ELF-1 (cell line): ENCODE measurements at regions not wholly inside any gene's neighbourhood (a gene's known extent, or its start where the extent isn't known, plus 50 kb on each side); places are given as distances from the start of the nearest gene placed in this dataset.

Experiments used
- DNase-seq: peaks from one replicate; pipeline ENCODE4 v3.0.0-alpha.2; 2016; ENCODE audit warnings: low read depth, low spot score

DNA sequence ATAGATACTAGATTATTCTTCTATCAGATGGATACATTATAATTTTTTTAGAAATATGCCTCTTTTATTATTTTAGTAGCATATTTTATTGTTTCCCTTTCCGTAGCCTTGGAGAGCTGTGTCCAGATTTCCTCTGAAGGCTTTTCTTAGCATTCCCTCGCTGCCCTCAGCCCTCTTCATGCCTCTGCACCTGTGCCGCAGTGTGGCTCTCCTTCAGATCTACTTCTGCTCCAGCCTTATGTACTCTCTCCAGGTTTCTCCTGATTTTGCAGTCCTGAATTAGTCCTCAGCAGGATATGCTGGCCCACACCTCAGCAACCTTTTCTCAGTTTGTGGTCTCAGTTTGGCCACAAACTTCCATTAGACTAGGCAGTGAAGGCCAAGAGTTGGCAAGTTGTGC lies 1052.0 kb downstream of the TAF11L14 start:
- no peak for DNase-seq

DNA sequence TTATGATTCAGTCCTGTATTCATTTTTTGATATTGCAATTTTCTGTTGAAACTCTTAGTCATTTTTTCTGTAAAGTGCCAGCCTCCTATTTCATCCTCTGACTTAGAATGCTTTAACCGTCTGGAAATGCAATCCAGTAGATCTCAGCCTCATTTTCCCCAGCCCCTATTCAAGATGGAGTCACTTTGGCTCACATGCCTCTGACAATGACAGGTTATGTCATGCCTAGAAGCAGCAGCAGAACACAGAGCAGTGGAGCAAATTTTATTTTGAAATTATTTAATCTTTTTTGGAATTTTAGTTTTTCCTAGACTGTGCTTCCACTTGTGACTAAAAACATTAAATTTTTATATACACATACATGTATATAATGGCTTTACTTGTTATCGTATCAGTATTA lies 1053.2 kb downstream of the TAF11L14 start:
- no peak for DNase-seq

DNA sequence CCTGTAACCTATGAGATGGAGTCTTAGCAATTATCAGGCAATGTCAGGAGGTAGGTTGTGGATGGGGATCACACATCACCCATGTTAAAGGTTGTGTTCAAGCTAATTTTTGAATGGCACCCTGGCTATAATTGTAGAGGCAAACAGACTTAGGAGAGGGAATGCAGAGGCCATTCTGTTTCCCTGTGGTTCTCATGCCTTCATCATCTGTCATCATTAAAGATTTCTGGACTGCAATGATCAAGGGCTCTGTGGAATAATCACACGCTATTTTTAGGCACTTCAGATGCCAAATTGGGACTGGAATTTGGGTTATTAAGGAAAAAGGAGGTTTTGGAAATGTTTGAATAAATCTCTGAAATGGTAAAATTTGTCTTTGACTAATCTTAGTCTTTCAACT lies 1065.4 kb downstream of the TAF11L14 start:
- no peak for DNase-seq

DNA sequence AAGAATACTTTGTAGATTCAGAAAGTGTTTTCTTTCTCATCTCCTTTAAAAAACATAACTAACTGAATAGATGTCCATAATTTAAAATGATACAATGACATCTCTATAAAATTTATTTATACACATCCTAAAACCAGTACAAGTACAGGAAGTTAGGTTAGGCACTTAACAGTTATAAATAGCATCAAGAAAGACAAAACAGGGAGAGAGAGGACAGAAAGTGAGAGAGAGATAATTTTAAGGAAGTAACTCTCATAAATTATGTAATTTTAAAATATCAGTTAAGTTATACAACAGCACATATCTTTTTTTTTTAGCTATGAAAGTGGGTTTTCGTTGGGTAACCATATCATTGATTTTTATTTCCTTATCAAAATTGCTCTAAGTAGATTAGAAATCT lies 1068.6 kb downstream of the TAF11L14 start:
- DNase-seq = no peak

DNA sequence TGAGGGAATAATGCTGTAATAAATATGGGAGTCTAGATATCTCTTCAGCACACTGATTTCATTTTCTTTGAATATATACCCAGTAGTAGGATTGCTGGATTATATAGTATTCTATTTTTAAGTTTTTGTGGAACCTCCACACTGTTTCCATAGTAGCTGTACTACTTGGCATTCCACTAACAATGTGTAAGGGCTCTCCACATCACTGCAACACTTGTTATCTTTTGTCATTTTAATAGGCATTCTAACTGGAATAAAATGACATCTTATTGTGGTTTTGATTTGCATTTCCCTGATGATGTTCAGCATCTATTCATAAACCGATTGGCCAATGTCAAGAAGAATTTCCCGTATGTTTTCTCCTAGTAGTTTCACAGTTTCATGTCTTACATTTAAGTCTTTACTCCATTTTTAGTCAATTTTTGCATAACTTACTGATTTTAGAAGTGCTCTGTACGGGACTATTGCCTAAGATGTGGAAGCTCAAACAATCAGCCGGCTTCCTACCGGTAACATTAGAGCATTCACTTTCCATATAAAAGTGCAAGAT lies 1078.8 kb downstream of the TAF11L14 start:
- DNase-seq = no peak

DNA sequence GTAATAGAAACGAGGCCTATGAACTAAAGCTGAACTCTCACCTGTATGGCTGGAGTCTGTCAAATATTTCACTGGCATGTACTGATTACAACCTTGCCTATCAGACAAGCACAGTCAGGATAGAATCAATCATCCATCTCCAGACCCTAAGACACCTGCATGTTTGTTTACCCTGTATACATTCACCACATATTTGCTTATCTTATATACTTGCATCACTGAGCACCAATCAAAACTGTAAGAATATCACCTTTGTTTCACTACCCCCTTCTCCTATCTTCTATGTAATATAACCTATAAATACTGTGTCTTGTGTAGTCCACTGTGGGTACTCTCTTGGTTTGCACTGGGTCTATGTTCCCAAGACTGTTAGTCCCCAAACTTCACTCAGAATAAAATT lies 1085.7 kb downstream of the TAF11L14 start:
- no peak for DNase-seq

DNA sequence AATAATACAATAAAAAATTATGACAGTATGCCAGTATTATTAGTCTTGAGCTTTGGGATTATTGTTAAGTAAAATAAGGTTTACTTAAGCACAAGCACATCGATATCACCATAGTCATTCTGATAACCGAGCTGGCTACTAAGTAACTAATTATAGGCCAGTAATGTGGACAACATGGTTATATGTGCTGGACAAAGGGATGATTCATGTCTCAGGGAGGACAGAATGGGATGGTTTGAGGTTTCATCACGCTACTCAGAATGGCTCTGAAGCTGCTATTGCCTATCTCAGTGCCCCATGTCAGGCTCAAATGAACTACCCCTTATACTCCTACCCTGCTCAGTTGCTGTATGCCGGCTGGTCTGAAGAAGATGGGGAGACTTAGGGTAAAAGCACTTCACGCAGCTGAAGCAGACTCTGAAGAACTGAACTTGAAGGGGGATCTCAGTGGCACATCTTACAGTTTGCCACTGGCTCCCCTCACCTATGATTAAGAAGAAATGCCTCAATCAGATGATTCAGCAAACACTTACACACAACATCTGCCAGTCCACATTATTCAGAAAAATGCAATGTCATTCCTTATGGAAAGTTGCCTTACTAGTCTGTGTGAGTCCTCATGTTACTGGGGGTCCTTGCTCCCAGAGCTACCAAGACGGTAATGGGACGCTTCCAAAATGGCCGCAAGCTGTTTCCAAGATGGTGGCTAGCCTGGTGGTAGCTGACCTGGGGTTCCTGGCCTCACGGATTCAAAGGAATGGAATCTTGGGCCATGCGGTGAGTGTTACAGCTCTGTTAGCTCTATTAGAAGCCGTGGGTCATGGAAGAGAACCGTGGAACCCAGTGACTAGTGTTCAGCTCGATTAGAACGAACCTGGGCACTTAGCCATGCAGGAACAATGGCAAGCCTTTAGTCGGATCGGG lies 1098.6 kb downstream of the TAF11L14 start:
- DNase-seq = no peak

DNA sequence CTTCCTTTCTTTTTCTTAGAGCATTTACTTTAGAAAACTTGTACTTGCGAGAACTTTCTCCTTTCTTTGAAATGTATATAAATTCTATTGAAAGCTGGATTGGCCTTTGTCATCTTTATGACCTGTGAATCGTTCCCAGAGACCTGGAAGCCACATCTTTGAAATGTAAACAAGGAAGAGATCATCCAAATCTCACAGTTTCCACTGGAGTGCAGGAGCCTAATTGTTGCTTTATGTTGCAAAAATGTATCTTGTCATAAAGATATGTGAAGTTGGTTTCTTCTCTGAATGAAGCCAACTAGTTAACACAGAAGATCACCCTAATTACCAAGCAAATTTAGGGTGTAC lies 1101.8 kb downstream of the TAF11L14 start:
- peak; percentile 32 for DNase-seq

DNA sequence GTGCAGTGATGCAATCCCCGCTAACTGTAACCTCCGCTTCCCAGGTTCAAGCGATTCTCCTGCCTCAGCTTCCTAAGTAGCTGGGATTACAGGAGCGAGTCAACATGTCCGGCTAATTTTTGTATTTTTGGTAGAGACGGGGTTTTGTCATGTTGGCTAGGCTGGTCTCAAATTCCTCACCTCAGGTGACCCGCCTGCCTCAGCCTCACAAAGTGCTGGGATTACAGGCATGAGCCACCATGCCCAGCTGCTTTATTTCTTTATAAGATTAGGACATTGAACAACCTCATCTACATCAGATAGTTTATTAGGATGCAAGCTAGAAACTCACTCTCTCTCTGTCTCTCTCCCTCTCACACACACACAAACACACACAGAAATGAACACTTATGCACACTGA lies 1102.5 kb downstream of the TAF11L14 start:
- peak; percentile 8 for DNase-seq

DNA sequence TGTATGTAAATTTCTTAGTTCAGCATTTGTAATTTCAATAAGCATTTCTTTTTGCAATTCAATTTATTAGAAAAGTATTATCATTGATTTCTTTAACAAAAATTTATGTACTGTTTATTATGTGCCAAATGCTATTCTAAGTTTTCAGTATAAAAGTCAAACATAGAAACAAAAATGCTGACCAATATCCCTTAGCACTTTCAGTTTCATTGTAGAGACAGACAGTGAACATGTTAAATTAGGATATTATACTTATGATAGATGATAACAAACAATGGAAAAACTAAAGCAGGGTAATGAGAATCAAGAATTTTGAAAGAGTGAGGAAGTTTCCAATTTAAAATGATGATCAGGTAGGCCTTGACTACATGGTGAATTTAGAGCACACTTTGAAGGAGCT lies 1106.0 kb downstream of the TAF11L14 start:
- no peak for DNase-seq

DNA sequence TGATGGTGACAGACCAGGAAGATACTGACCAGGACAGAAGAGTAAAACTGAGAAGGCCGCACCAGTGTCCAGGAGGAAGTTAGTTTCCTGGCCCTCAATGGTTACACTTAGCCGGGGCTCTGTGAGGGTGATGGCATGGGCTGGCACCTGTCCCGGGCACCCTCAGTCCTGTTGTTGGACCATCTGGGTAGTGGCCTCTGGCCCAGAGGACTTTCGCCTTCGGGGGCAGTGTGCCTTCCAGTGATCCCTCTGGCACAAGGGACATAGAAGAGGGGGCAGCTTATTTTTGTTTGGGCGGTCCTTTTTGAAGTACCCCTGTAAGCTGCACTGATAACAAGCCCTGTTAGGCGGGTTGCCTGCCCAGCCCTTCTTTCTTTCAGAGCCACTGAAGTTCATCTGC lies 1108.6 kb downstream of the TAF11L14 start:
- no peak for DNase-seq

DNA sequence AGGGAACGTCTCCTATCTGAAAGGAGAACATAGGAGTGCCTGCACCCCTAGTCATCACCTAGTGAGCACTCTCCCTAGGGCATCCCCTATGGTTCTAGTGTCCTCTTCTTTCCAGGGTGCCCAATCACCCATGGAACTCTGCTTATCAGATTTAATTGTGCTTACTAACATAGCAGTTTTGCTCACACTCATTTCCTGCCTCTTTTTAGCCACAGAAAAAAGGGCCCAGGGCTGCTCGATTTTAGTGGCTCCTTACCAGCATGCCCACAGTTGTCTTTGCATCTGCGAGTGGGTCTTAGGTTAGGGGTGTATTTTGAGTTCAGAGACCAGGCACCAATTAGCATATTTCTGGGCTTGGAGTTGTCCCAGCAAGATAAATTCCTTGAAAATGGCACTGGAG lies 1110.2 kb downstream of the TAF11L14 start:
- DNase-seq = no peak

DNA sequence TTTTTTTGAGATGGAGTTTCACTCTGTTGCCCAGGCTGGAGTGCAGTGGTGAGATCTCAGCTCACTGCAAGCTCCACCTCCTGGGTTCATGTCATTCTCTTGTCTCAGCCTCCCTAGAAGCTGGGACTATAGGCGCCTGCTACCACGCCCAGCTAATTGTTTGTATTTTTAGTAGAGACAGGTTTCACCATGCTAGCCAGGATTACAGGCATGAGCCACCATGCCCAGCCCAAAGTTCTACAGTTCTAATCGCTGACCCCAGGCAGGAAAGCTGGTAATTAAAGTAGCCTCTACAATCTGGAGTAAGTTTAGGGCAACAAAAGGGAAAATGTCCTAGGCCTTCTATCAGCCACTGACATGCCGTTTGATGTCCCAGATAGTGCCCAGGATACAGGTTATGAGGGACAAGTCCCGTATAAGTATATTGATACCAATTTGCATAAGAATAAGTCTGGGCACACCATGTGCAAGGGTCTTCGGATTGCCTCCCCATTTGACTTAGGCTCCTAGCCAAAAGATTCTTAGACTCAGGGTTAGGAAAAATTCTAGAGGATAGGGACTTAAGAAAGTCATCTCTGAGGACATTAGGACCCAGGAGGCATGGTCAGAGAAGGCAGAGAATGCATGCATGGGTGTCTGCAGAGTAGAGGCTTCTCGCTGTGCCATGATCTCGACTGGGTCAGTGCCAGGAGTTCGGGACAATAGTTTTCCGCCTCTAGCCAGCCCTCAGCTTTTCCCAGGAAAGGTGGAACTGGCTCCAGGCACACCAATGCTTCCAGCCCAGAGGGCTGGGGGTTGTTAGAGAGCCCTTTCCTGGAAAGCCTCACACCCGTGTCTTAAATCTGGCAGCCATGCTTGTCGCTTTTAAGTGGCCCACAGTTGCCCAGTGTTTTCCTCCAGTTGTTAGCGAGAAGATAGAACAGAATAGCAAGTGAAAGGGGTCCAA lies 1111.1 kb downstream of the TAF11L14 start:
- DNase-seq = no peak

DNA sequence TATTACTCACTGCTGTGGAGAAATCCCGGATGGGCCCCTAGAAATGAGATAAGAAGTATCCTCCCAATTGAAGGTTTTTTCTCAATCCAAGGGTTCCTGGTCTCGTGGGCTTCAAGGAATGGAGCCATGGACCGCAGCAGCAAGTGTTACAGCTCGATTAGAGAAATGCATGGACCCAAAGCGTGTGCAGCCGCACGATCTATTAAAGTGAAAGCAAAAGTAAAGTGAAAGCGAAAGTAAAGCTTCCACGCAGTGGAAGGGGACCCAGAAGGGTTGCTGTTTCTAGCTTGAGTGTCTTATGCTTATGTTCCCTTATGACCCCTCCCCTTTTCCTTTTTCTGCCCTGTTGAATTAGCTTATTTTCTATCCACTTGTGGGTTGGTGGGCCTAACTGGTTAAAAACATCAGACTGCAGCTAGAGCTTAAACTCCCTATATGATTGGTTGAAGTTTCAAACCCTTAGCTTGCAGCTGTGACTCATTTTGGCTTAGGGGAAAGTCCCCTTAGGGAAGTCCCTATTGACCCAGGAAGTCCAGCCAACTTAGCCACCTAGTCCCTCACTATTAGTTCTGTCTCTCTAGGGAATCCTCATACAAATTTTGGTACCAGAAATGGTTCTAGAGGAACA lies 1111.8 kb downstream of the TAF11L14 start:
- DNase-seq = no peak

DNA sequence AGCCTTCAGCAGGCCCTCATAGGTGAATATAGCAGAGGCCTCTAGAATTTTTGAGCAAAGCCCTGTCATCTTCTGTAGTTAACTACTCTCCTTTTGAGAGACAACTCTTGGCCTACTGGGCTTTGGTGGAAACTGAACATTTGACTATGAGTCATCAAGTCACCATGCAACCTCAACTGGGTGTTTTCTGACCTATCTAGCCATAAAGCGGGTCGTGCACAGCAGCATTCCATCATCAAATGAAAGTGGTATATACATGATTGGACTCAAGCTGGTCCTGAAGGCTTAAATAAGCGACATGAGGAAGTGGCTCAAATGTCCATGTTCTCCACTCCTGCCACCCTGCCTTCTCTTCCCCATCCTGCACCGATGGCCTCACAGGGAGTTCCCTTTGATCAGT lies 1115.5 kb downstream of the TAF11L14 start:
- no peak for DNase-seq

DNA sequence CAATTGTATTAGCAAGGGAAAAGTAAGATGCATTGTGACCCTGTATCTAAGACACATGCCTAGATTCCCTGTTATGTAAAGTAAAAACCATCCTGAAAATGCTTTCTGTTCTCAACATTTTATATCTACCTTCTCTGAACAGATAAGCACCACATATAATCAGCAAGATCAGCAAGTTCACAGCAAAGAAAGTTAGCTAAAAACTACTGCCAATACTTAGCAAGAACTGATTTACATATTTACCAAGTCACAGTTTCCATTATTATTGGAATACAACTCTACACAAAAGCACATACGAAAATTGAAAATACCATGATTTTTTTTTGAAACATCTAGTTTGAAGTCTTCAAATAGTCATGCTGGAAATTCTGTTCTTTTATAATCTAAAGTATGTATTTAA lies 1118.1 kb downstream of the TAF11L14 start:
- no peak for DNase-seq

DNA sequence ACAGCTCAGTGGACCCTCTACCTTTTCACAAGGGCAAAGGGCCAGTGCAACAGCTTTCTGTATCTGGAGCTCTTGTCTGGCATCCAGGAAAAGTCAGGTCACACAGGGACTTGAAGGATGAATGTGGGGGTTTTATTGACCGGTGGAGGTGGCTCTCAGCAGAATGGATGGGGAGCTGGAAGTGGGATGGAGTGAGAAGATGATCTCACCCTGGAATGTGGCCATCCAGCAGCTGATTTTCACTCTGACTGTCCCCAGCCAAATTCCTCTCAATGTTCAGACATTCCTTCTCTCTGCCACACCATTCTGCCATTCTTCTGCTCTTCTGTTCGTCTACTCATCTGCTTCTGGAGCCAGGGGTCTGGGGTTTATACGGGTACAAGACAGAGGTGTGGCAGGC lies 1119.9 kb downstream of the TAF11L14 start:
- no peak for DNase-seq

DNA sequence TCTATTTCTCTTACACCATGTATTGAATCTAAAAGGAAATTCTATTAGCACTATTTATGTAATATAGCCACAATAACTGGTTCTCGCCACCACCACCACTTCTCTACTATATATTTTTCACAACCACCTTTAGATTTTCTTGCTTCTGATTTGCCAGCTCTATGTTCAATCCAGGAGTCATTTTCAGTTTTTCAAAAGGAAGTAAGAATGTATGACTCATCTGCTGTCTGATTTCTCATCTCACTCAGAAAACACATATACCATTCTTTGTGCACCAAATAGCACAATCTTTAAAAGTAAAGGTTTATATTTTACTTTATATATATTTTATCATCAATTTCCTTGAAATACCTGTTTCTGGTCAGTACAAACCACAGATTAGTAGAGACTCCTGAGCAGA lies 1127.5 kb downstream of the TAF11L14 start:
- DNase-seq = no peak

DNA sequence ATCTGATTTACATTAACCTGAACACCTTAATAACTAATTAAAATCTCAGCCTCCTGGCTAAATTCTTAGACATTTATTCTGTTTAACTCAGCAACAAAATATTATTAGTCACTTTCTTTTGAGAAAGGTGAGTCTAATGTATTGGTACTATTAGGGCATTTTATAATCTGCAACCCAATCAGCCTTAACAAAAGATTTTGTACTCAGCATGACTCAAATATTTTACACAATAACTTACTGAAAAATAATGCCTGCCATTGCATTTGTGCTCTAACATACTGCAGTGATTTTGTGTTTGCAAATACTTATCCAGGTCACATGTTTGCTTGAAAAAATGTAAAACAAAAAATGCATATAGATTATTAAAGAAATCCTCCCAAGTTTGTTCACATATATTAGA lies 1129.9 kb downstream of the TAF11L14 start:
- DNase-seq = no peak

DNA sequence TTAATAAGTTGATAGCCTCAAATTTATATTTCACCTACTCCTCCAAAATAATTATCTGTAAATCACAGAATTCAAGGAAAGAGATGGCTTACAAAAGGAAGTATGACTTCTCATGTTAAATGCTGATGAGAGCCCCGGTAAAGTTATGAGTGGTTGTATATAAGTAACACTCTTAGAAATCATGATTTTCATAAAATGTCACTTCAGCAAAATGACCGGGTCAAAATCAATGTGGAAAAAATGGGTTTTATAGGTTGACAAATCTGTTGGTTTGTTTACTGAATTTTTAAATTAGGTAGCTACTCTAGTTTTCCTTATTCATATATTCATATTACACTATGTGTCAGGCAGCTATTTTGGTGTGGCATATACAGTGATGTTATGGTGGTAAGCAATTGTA lies 1131.0 kb downstream of the TAF11L14 start:
- DNase-seq = no peak

DNA sequence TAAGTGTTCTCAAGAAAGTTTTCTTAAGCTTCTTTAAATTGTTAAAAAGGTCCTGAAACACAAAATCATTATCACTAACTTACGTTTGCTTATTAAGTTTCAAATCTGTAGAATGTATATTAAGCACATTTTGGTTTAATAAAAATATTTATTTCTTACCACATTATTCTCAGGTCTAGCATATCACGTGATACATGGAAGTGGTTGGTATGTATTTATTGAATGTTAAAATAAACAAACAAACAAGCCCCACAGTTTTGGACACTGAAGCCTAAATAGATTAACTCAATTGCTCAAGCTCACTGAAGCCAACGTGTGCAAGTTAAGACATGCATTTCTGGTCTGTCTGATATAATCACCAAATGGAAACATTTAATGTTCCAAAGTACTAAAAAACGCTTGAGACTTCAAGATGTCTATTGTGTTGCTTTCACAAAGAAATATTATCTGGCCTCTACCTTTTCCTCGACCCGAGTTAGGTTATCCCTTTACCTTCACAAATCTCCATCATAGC lies 1136.9 kb downstream of the TAF11L14 start:
- DNase-seq = no peak

DNA sequence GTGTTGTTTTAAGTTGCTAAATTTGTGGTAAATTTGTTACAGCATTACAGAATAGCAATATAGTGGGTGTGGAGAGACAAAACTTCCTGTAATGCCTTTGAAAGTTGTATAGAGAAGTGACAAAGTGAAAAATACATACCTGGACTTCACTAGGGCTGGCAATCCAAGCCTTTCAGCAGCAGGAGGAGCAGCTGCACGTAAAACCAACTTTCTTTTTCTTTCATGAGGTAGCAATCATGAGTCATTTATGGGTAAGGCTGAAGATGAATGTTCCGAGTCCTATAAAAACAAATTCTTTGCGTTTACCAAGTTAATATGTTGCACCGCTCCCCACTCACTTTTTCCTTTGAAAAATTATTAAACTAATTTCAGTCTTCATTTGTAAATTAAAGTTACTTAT lies 1138.2 kb downstream of the TAF11L14 start:
- peak; percentile 17 for DNase-seq
